ENCODE measurements at regions not wholly inside any gene's neighbourhood (a gene's known extent, or its start where the extent isn't known, plus 50 kb on each side); places are given as distances from the start of the nearest gene placed in this dataset.

- TF ChIP-seq CTCF (IDR thresholded peaks at IDR 0.05; ENCODE audit: insufficient read depth, low read length) (no peak), REST (IDR thresholded peaks at IDR 0.05; ENCODE audit: insufficient replicate concordance, low read depth) (no peak), POLR2AphosphoS5 (IDR thresholded peaks at IDR 0.05; ENCODE audit: low read depth) (no peak), GABPA (IDR thresholded peaks at IDR 0.05; ENCODE audit: low read depth) (no peak)
Measured at GRCh38 chr3:168284728-168285127, 189.0 kb upstream of the GOLIM4 start.

Data from HL-60 (cell line).